HUES64 (cell line): ENCODE measurements at regions not wholly inside any gene's neighbourhood (a gene's known extent, or its start where the extent isn't known, plus 50 kb on each side); places are given as distances from the start of the nearest gene placed in this dataset.

Source experiments
- H3K27ac ChIP-seq: 2 replicates; pipeline ENCODE4 v1.7.0; 2013; ENCODE audit warnings: low read depth, low read length, inconsistent platforms
- H3K27me3 ChIP-seq: 2 replicates; pipeline ENCODE4 v1.6.1; 2013; ENCODE audit warnings: mild to moderate bottlenecking, low read length; ENCODE audit not compliant: insufficient read depth
- H3K36me3 ChIP-seq: 2 replicates; pipeline ENCODE4 v1.6.1; 2013; ENCODE audit warnings: mild to moderate bottlenecking, low read length; ENCODE audit not compliant: insufficient read depth
- H3K4me1 ChIP-seq: 2 replicates; pipeline ENCODE4 v1.6.1; 2013; ENCODE audit warnings: mild to moderate bottlenecking, low read length, moderate library complexity; ENCODE audit not compliant: insufficient read depth
- H3K4me3 ChIP-seq: 2 replicates; pipeline ENCODE4 v1.5.1; 2013; ENCODE audit warnings: mild to moderate bottlenecking, low read length, moderate library complexity
- H3K9ac ChIP-seq: 2 replicates; pipeline ENCODE4 v1.6.1; 2013; ENCODE audit warnings: mild to moderate bottlenecking, low read depth, low read length
- H3K9me3 ChIP-seq: 2 replicates; pipeline ENCODE4 v1.6.1; 2013; ENCODE audit warnings: low read depth, low read length; ENCODE audit not compliant: insufficient read depth
- WGBS: fragments of 150-250, 120-280 bp; methylation state at CpG from one replicate; pipeline ENCODE4 v1.1.7; 2013; ENCODE audit warnings: missing lambda C conversion rate; 5-methylcytosine and 5-hydroxymethylcytosine counted together

- Histone ChIP-seq H3K9ac (peak overlapping the region; percentile 52; the same call in 1 of the 2 replicates), H3K36me3 (no peaks in the 10 kb centered on the region), H3K4me1 (peaks cover 36% of the 10 kb centered on the region), H3K9me3 (no peaks in the 10 kb centered on the region), H3K27me3 (peaks cover 66% of the 10 kb centered on the region), H3K4me3 (peak overlapping the region; percentile 55), H3K27ac (peak overlapping the region; percentile 60; the same call in 1 of the 2 replicates)
- 3% methylated on average over 62 of the region's 62 CpGs for WGBS
Measured at GRCh38 chr2:64859312-64860212, 129.6 kb upstream of the SLC1A4 start.

- Histone ChIP-seq H3K9ac (no peak overlapping the region), H3K36me3 (no peaks in the 10 kb centered on the region), H3K9me3 (no peaks in the 10 kb centered on the region), H3K27ac (no peak overlapping the region), H3K4me3 (peak overlapping the region; percentile 55), H3K27me3 (peaks cover 66% of the 10 kb centered on the region), H3K4me1 (peaks cover 36% of the 10 kb centered on the region)
- 77% methylated on average over 10 of the region's 12 CpGs for WGBS
Measured at GRCh38 chr2:64860276-64860885, 128.8 kb upstream of the SLC1A4 start.

GRCh38 chr2:64860936-64861335 is 128.3 kb upstream of the SLC1A4 start:
- Histone ChIP-seq H3K27me3 (peaks cover 67% of the 10 kb centered on the region), H3K9me3 (no peaks in the 10 kb centered on the region), H3K4me1 (peaks cover 36% of the 10 kb centered on the region), H3K27ac (no peak overlapping the region), H3K9ac (no peak overlapping the region), H3K4me3 (no peak overlapping the region), H3K36me3 (no peaks in the 10 kb centered on the region)
- 92% methylated on average over 1 of the region's 1 CpG for WGBS

GRCh38 chr2:64861452-64862397 is 127.5 kb upstream of the SLC1A4 start:
- H3K27me3 ChIP-seq, result peaks cover 75% of the 10 kb centered on the region
- H3K36me3 ChIP-seq, result no peaks in the 10 kb centered on the region
- peaks cover 35% of the 10 kb centered on the region for H3K4me1 ChIP-seq
- no peak overlapping the region for H3K9ac ChIP-seq
- no peak overlapping the region for H3K27ac ChIP-seq
- no peaks in the 10 kb centered on the region for H3K9me3 ChIP-seq
- WGBS, result 90% methylated on average over 7 of the region's 7 CpGs
- no peak overlapping the region for H3K4me3 ChIP-seq

- peaks cover 72% of the 10 kb centered on the region for H3K27me3 ChIP-seq
- H3K9me3 ChIP-seq, result no peaks in the 10 kb centered on the region
- no peaks in the 10 kb centered on the region for H3K36me3 ChIP-seq
- no peak overlapping the region for H3K4me3 ChIP-seq
- H3K9ac ChIP-seq, result no peak overlapping the region
- peaks cover 27% of the 10 kb centered on the region for H3K4me1 ChIP-seq
- H3K27ac ChIP-seq, result no peak overlapping the region
- WGBS, result 82% methylated on average over 1 of the region's 1 CpG
Measured at GRCh38 chr2:64862623-64863022, 126.6 kb upstream of the SLC1A4 start.

- Histone ChIP-seq H3K36me3 (no peaks in the 10 kb centered on the region), H3K9ac (no peak overlapping the region), H3K9me3 (no peaks in the 10 kb centered on the region), H3K4me3 (no peak overlapping the region), H3K4me1 (peaks cover 21% of the 10 kb centered on the region), H3K27me3 (peaks cover 66% of the 10 kb centered on the region), H3K27ac (no peak overlapping the region)
- 86% methylated on average over 4 of the region's 4 CpGs for WGBS
Measured at GRCh38 chr2:64863097-64863820, 125.9 kb upstream of the SLC1A4 start.

- Histone ChIP-seq H3K4me1 (peaks cover 8% of the 10 kb centered on the region), H3K27me3 (peaks cover 47% of the 10 kb centered on the region), H3K27ac (peak overlapping the region; percentile 42; the same call in 1 of the 2 replicates), H3K9ac (peak overlapping the region; percentile 66), H3K9me3 (no peaks in the 10 kb centered on the region), H3K36me3 (no peaks in the 10 kb centered on the region), H3K4me3 (peak overlapping the region; percentile 77)
- WGBS, result under 1% methylated on average over 65 of the region's 67 CpGs
Measured at GRCh38 chr2:64865073-64865830, 123.9 kb upstream of the SLC1A4 start.

- Histone ChIP-seq H3K4me1 (peaks cover 6% of the 10 kb centered on the region), H3K27ac (no peak overlapping the region), H3K4me3 (peak overlapping the region; percentile 77), H3K27me3 (peaks cover 41% of the 10 kb centered on the region), H3K9me3 (no peaks in the 10 kb centered on the region), H3K36me3 (no peaks in the 10 kb centered on the region), H3K9ac (no peak overlapping the region)
- WGBS, result 72% methylated on average over 10 of the region's 10 CpGs
Measured at GRCh38 chr2:64865831-64866345, 123.3 kb upstream of the SLC1A4 start.

GRCh38 chr2:64866797-64867196 is 122.4 kb upstream of the SLC1A4 start:
- no peak overlapping the region for H3K27ac ChIP-seq
- no peaks in the 10 kb centered on the region for H3K36me3 ChIP-seq
- H3K4me1 ChIP-seq, result peaks cover 6% of the 10 kb centered on the region
- no peaks in the 10 kb centered on the region for H3K9me3 ChIP-seq
- 87% methylated on average over 8 of the region's 8 CpGs for WGBS
- H3K27me3 ChIP-seq, result peaks cover 33% of the 10 kb centered on the region
- H3K9ac ChIP-seq, result no peak overlapping the region
- no peak overlapping the region for H3K4me3 ChIP-seq
